Activated CD4-positive, alpha-beta T cell treated with anti-CD3 and anti-CD28 coated beads, Interleukin-2, amount 50 U/mL, for 16 hours (primary cell): ENCODE measurements at regions not wholly inside any gene's neighbourhood (a gene's known extent, or its start where the extent isn't known, plus 50 kb on each side); places are given as distances from the start of the nearest gene placed in this dataset.

ENCODE experiments used
- DNase-seq: peaks from one replicate; pipeline ENCODE4 v3.0.0-alpha.2; 2020

GRCh38 chr12:67797753-67798152, 149.2 kb downstream of the DYRK2 start:
- DNase-seq = no peak

GRCh38 chr12:67798768-67799167, 150.2 kb downstream of the DYRK2 start:
- no peak for DNase-seq

GRCh38 chr12:67802731-67803130, 154.2 kb downstream of the DYRK2 start:
- no peak for DNase-seq

GRCh38 chr12:67803278-67803993, 154.9 kb downstream of the DYRK2 start:
- no peak for DNase-seq

- DNase-seq = peak; percentile 89
Observed at GRCh38 chr12:67804168-67804567, 155.6 kb downstream of the DYRK2 start.

GRCh38 chr12:67807814-67808213, 159.3 kb downstream of the DYRK2 start:
- DNase-seq = no peak

- DNase-seq = no peak
Observed at GRCh38 chr12:67810166-67810565, 161.6 kb downstream of the DYRK2 start.

- no peak for DNase-seq
Observed at GRCh38 chr12:67811437-67812361, 163.2 kb downstream of the DYRK2 start.

GRCh38 chr12:67813456-67813904, 164.9 kb downstream of the DYRK2 start:
- DNase-seq = no peak

GRCh38 chr12:67816269-67816668, 167.7 kb downstream of the DYRK2 start:
- no peak for DNase-seq

- no peak for DNase-seq
Observed at GRCh38 chr12:67818459-67818903, 169.9 kb downstream of the DYRK2 start.

GRCh38 chr12:67819902-67820301, 169.3 kb upstream of the IFNG-AS1 start:
- no peak for DNase-seq

GRCh38 chr12:67820694-67821093, 168.6 kb upstream of the IFNG-AS1 start:
- DNase-seq = no peak

- no peak for DNase-seq
Observed at GRCh38 chr12:67822826-67823225, 166.4 kb upstream of the IFNG-AS1 start.

GRCh38 chr12:67826148-67826547, 163.1 kb upstream of the IFNG-AS1 start:
- DNase-seq = no peak

GRCh38 chr12:67826946-67827720, 162.1 kb upstream of the IFNG-AS1 start:
- DNase-seq = no peak

- peak; percentile 89 for DNase-seq
Observed at GRCh38 chr12:67827820-67828383, 161.3 kb upstream of the IFNG-AS1 start.

GRCh38 chr12:67829896-67830295, 159.4 kb upstream of the IFNG-AS1 start:
- no peak for DNase-seq

- DNase-seq = no peak
Observed at GRCh38 chr12:67832155-67832554, 157.1 kb upstream of the IFNG-AS1 start.

GRCh38 chr12:67833602-67834001, 155.6 kb upstream of the IFNG-AS1 start:
- DNase-seq = no peak

- DNase-seq = no peak
Observed at GRCh38 chr12:67837876-67838275, 151.4 kb upstream of the IFNG-AS1 start.

- no peak for DNase-seq
Observed at GRCh38 chr12:67842124-67842523, 147.1 kb upstream of the IFNG-AS1 start.

GRCh38 chr12:67843257-67843656, 146.0 kb upstream of the IFNG-AS1 start:
- DNase-seq = peak; percentile 40
